ENCODE measurements at regions not wholly inside any gene's neighbourhood (a gene's known extent, or its start where the extent isn't known, plus 50 kb on each side); places are given as distances from the start of the nearest gene placed in this dataset.

DNA sequence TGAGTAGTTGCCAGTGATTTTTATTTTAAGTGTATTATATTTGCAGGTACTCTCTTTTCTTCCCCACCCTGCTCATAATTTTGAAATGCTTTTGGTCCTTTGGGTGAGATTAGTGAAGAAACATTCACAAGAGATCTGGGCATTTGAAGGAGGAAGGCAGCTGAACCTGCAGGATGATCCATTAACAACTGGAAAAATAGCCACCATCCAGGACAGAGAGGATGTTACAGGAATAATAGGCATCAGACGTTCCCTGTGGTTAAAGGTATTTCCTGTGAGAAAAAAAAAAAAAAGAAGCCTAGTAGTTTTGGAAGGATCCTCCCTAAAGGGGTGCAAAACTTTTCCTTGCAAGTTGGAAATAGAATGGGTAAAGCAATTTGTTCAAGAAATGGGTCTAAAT is 145.3 kb downstream of the SLC38A4 start:
- TF ChIP-seq ELK1 (IDR thresholded peaks at IDR 0.05; ENCODE audit: borderline replicate concordance, low read depth, low read length), result no peak
- no peak for TF ChIP-seq MXI1 (IDR thresholded peaks at IDR 0.05; ENCODE audit: borderline replicate concordance, low read depth, low read length)
- TF ChIP-seq POLR2A (IDR thresholded peaks at IDR 0.05; ENCODE audit: low read depth, low read length), result no peak
- no peak for TF ChIP-seq RFX5 (IDR thresholded peaks at IDR 0.05; ENCODE audit: low read depth, low read length)

Data from IMR-90 (cell line).